ENCODE measurements at regions not wholly inside any gene's neighbourhood (a gene's known extent, or its start where the extent isn't known, plus 50 kb on each side); places are given as distances from the start of the nearest gene placed in this dataset.
A peak's percentile ranks its signal among the peaks of the same experiment; 100 is the strongest.

DNA sequence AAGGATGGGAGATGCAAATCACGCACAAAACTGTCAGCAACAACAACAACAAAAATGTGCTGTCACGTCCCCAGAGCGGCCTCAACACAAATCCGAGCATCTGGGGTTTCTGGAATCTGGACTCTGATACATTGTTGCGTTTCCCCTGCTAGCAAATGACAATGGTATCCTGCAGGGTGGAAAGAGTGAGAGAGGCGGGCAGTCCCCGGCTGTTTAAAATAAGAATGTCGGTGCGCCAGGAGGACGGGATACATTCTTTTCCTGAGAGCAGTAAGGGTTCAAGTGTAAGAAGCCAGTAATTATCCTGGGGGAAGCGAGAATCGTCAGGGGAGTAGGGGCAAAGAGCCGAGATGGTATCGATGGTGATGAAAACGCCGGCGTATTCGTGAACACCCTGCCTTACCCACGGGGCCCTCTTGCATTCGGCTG lies 310.2 kb downstream of the ASMT start:
- Histone ChIP-seq H3K36me3 (ENCODE audit: insufficient read depth, low read length, poor library complexity, severe bottlenecking) (no peaks in the 10 kb centered on the region), H3K27me3 (replicated peaks; ENCODE audit: insufficient read depth, low read depth, low read length, poor library complexity) (no peaks in the 10 kb centered on the region), H3K4me3 (ENCODE audit: low read depth, low read length, poor library complexity, severe bottlenecking) (peak overlapping the region; percentile 31), H3K4me1 (ENCODE audit: insufficient read depth, low read length, poor library complexity, severe bottlenecking) (no peaks in the 10 kb centered on the region), H3K9me3 (ENCODE audit: low read depth, low read length, poor library complexity, severe bottlenecking) (no peaks in the 10 kb centered on the region), H3K27ac (ENCODE audit: low read depth, low read length, poor library complexity, severe bottlenecking) (no peak overlapping the region)
- TF ChIP-seq EZH2 (IDR thresholded peaks at IDR 0.05; ENCODE audit: borderline replicate concordance, low read depth, low read length, poor library complexity, severe bottlenecking) (no peak), CTCF (conservative IDR thresholded peaks at IDR 0.05; ENCODE audit: low read depth, low read length) (no peak)
- peak; percentile 69 for DNase-seq (ENCODE audit: low spot score)
- intact Hi-C loops (cut with micrococcal nuclease; ENCODE audit: unreplicated experiment) = no loop called here
- ChIA-PET POLR2A (ENCODE audit: low non-redundant PET) (no interaction called here), CTCF (no interaction called here)
- BruUV-seq (replicated peaks) = no TSS peak

DNA sequence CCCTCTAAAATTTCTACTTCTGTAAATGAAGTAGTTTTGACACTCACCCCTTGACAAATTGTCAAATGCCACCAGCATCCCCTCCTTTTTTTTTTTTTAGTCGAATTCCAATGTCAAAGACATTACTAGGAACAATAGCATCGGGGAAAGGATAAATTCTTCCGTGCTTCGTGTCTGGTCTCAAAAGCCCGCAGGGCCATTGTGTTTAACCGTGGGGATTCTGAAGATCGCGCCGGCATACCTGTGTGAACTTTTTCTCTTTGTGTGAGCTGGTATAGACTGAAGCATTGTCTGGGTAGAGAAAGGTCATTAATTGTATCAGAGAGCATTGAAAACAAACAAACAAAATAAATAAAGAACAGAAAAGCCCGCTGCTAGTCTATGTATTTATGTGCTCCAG lies 313.9 kb downstream of the ASMT start:
- no peak for TF ChIP-seq CTCF (conservative IDR thresholded peaks at IDR 0.05; ENCODE audit: low read depth, low read length)
- no peak for TF ChIP-seq EZH2 (IDR thresholded peaks at IDR 0.05; ENCODE audit: borderline replicate concordance, low read depth, low read length, poor library complexity, severe bottlenecking)
- no peak for DNase-seq (ENCODE audit: low spot score)
- Histone ChIP-seq H3K27ac (ENCODE audit: low read depth, low read length, poor library complexity, severe bottlenecking) (no peak overlapping the region), H3K4me3 (ENCODE audit: low read depth, low read length, poor library complexity, severe bottlenecking) (no peak overlapping the region), H3K9me3 (ENCODE audit: low read depth, low read length, poor library complexity, severe bottlenecking) (no peaks in the 10 kb centered on the region), H3K36me3 (ENCODE audit: insufficient read depth, low read length, poor library complexity, severe bottlenecking) (no peaks in the 10 kb centered on the region), H3K4me1 (ENCODE audit: insufficient read depth, low read length, poor library complexity, severe bottlenecking) (no peaks in the 10 kb centered on the region), H3K27me3 (replicated peaks; ENCODE audit: insufficient read depth, low read depth, low read length, poor library complexity) (no peaks in the 10 kb centered on the region)
- no TSS peak for BruUV-seq (replicated peaks)
- POLR2A ChIA-PET (ENCODE audit: low non-redundant PET) = no interaction called here
- intact Hi-C loops (cut with micrococcal nuclease; ENCODE audit: unreplicated experiment) = no loop called here
- CTCF ChIA-PET = no interaction called here

DNA sequence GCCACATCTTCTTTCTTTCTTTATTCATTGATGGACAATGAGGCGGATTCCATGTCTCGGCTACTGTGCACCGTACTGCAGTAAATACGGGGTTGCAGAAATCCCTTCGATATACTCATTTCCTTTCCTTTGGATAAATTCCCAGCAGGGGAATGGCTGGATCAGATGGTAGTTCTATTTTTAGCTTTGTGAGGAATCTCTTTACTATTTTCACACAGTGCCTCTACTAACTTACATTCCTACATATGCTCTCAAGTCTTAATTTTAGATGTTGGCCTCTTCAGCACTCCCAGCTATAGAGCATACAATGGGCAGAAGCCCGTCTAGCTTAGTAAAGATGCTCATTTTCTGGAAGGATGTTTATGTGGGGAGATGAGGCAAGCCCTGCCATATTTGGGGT lies 317.4 kb downstream of the ASMT start:
- H3K9me3 ChIP-seq (ENCODE audit: low read depth, low read length, poor library complexity, severe bottlenecking) = no peaks in the 10 kb centered on the region
- H3K36me3 ChIP-seq (ENCODE audit: insufficient read depth, low read length, poor library complexity, severe bottlenecking) = no peaks in the 10 kb centered on the region
- TF ChIP-seq EZH2 (IDR thresholded peaks at IDR 0.05; ENCODE audit: borderline replicate concordance, low read depth, low read length, poor library complexity, severe bottlenecking) = no peak
- TF ChIP-seq CTCF (conservative IDR thresholded peaks at IDR 0.05; ENCODE audit: low read depth, low read length) = no peak
- no peaks in the 10 kb centered on the region for H3K4me1 ChIP-seq (ENCODE audit: insufficient read depth, low read length, poor library complexity, severe bottlenecking)
- no peaks in the 10 kb centered on the region for H3K27me3 ChIP-seq (replicated peaks; ENCODE audit: insufficient read depth, low read depth, low read length, poor library complexity)
- no TSS peak for BruUV-seq (replicated peaks)
- no peak overlapping the region for H3K27ac ChIP-seq (ENCODE audit: low read depth, low read length, poor library complexity, severe bottlenecking)
- no peak overlapping the region for H3K4me3 ChIP-seq (ENCODE audit: low read depth, low read length, poor library complexity, severe bottlenecking)
- ChIA-PET POLR2A (ENCODE audit: low non-redundant PET) (no interaction called here), CTCF (no interaction called here)
- intact Hi-C loops (cut with micrococcal nuclease; ENCODE audit: unreplicated experiment) = no loop called here
- no peak for DNase-seq (ENCODE audit: low spot score)
